IMR-90 (cell line): ENCODE measurements at regions not wholly inside any gene's neighbourhood (a gene's known extent, or its start where the extent isn't known, plus 50 kb on each side); places are given as distances from the start of the nearest gene placed in this dataset.

Experiments
- ATAC-seq: fragments of 200-7000 bp; cut with Tn5 transposase; 2 replicates; pipeline ENCODE4 v1.9.1; 2020; ENCODE audit warnings: low read depth, mild to moderate bottlenecking, moderate library complexity
- BruUV-seq: library from RNA; stranded (reverse); fragments of 400-500 nt; replicated peaks from 2 replicates; lab custom pipeline; 2021; lab: Mats Ljungman, UMichigan
- CTCF ChIA-PET: fragments of 300-600 bp; formaldehyde crosslinking; extraction: SDS; loops from one replicate; lab custom pipeline; 2021; ENCODE audit warnings: antibody characterized with exemption; lab: Yijun Ruan, JAX
- POLR2A ChIA-PET: fragments of 300-600 bp; sonication (Branson Sonifier 250); formaldehyde crosslinking; loops from one replicate; lab custom pipeline; 2022; ENCODE audit warnings: antibody characterized with exemption; ENCODE audit not compliant: unreplicated experiment; lab: Charles Lee
- DNase-seq: peaks from one replicate; pipeline ENCODE4 v3.0.0; 2013
- H2AFZ ChIP-seq: replicated peaks from 2 replicates; pipeline ENCODE3; 2013; ENCODE audit warnings: low read length, mild to moderate bottlenecking; ENCODE audit not compliant: poor library complexity
- H2AK5ac ChIP-seq: 2 replicates; pipeline ENCODE4 v1.6.1; 2013; ENCODE audit warnings: low read depth, low read length, inconsistent platforms
- H2AK9ac ChIP-seq: replicated peaks from 2 replicates; pipeline ENCODE3; 2013; ENCODE audit warnings: mild to moderate bottlenecking, low read depth, low read length, moderate library complexity; ENCODE audit not compliant: poor library complexity
- H2BK120ac ChIP-seq: 2 replicates; pipeline ENCODE4 v1.6.1; 2013; ENCODE audit warnings: low read depth, low read length, inconsistent platforms
- H2BK15ac ChIP-seq: 3 replicates; pipeline ENCODE4 v1.6.1; 2013; ENCODE audit warnings: low read depth, low read length, inconsistent platforms
- H2BK20ac ChIP-seq: 2 replicates; pipeline ENCODE4 v1.6.1; 2013; ENCODE audit warnings: low read depth, mild to moderate bottlenecking, inconsistent platforms, low read length, moderate library complexity
- H2BK5ac ChIP-seq: 2 replicates; pipeline ENCODE4 v1.6.1; 2013; ENCODE audit warnings: mild to moderate bottlenecking, low read depth, low read length, inconsistent platforms; ENCODE audit not compliant: poor library complexity, severe bottlenecking
- H3K14ac ChIP-seq: replicated peaks from 2 replicates; pipeline ENCODE4 v1.6.1; 2013; ENCODE audit warnings: low read depth, low read length, inconsistent platforms
- H3K18ac ChIP-seq: 2 replicates; pipeline ENCODE4 v1.6.1; 2013; ENCODE audit warnings: low read depth, low read length, control low read depth
- H3K23ac ChIP-seq: 2 replicates; pipeline ENCODE4 v1.6.1; 2013; ENCODE audit warnings: low read depth, low read length, inconsistent platforms
- H3K27ac ChIP-seq: 2 replicates; pipeline ENCODE4 v1.5.1; 2013; ENCODE audit warnings: mild to moderate bottlenecking, control low read depth, low read length; ENCODE audit not compliant: insufficient read depth
- H3K27me3 ChIP-seq: 2 replicates; pipeline ENCODE4 v1.6.1; 2013; ENCODE audit warnings: low read length; ENCODE audit not compliant: control insufficient read depth, insufficient read depth
- H3K36me3 ChIP-seq: 2 replicates; pipeline ENCODE4 v1.6.1; 2013; ENCODE audit warnings: low read length, mixed read lengths; ENCODE audit not compliant: control insufficient read depth, insufficient read depth
- H3K4ac ChIP-seq: 2 replicates; pipeline ENCODE4 v1.6.1; 2013; ENCODE audit warnings: low read depth, low read length, inconsistent platforms
- H3K4me1 ChIP-seq: 2 replicates; pipeline ENCODE4 v1.6.1; 2013; ENCODE audit warnings: low read length, mixed read lengths; ENCODE audit not compliant: control insufficient read depth, insufficient read depth
- H3K4me2 ChIP-seq: 2 replicates; pipeline ENCODE4 v1.6.1; 2013; ENCODE audit warnings: low read depth, mild to moderate bottlenecking, control low read depth, low read length, moderate library complexity
- H3K4me3 ChIP-seq: 2 replicates; pipeline ENCODE4 v1.5.1; 2013; ENCODE audit warnings: low read depth, mild to moderate bottlenecking, control low read depth, low read length, moderate library complexity; ENCODE audit not compliant: insufficient read depth
- H3K56ac ChIP-seq: 2 replicates; pipeline ENCODE4 v1.6.1; 2013; ENCODE audit warnings: low read length, inconsistent platforms; ENCODE audit not compliant: insufficient read depth; ENCODE audit errors: extremely low read depth
- H3K79me1 ChIP-seq, 2 experiments: 2 replicates each; pipeline ENCODE4 v1.6.1; 2013; ENCODE audit warnings: low read length in 2 of 2, inconsistent platforms in 1 of 2, low read depth in 1 of 2
- H3K9ac ChIP-seq: 2 replicates; pipeline ENCODE4 v1.6.1; 2013; ENCODE audit warnings: low read depth, low read length, control low read depth
- H3K9me1 ChIP-seq: 2 replicates; pipeline ENCODE4 v1.6.1; 2013; ENCODE audit warnings: low read length, inconsistent platforms; ENCODE audit not compliant: insufficient read depth
- H3K9me3 ChIP-seq: 2 replicates; pipeline ENCODE4 v1.6.1; 2013; ENCODE audit warnings: low read length; ENCODE audit not compliant: control insufficient read depth, insufficient read depth
- H4K20me1 ChIP-seq: 2 replicates; pipeline ENCODE4 v1.6.1; 2013; ENCODE audit warnings: low read length, inconsistent platforms; ENCODE audit not compliant: insufficient read depth
- H4K5ac ChIP-seq: 2 replicates; pipeline ENCODE4 v1.6.1; 2013; ENCODE audit warnings: mild to moderate bottlenecking, low read depth, low read length, control low read depth
- H4K8ac ChIP-seq, 2 experiments: 2 replicates each; pipeline ENCODE4 v1.6.1; 2013; ENCODE audit warnings: low read depth in 2 of 2, low read length in 2 of 2, control low read depth in 1 of 2, inconsistent platforms in 1 of 2
- H4K91ac ChIP-seq: 2 replicates; pipeline ENCODE4 v1.6.1; 2013; ENCODE audit warnings: low read depth, low read length, inconsistent platforms; ENCODE audit not compliant: insufficient read depth
- BHLHE40 ChIP-seq: fragments of 150-350 bp; IDR thresholded peaks from 2 replicates; pipeline ENCODE4 v1.6.1; 2016; ENCODE audit warnings: mild to moderate bottlenecking, low read depth, low read length
- WGBS, 2 experiments: methylation state at CpG; one replicate each; pipeline versions ENCODE4 v1.1.5 to v1.1.7; 2013; ENCODE audit warnings: missing lambda C conversion rate in 2 of 2; ENCODE audit not compliant: insufficient read length in 1 of 2; ENCODE audit errors: extremely low coverage in 2 of 2; 5-methylcytosine and 5-hydroxymethylcytosine counted together
- dilution Hi-C: fragments of 300-500 bp; cut with HindIII; formaldehyde crosslinking; loops from one replicate; pipeline ENCODE4 v1.14.3; 2018; ENCODE audit warnings: low sequenced_read_pairs; ENCODE audit not compliant: unreplicated experiment
- in situ Hi-C: fragments of 300-500 bp; cut with MboI; formaldehyde crosslinking; loops from 3 replicates; pipeline ENCODE4 v1.14.3; 2019; ENCODE audit warnings: low sequenced_read_pairs, inconsistent platforms, mixed read lengths
- intact Hi-C: fragments of 100-400 bp; cut with micrococcal nuclease; formaldehyde crosslinking; loops from 2 replicates; pipeline ENCODE4 v1.10.0; 2022

DNA sequence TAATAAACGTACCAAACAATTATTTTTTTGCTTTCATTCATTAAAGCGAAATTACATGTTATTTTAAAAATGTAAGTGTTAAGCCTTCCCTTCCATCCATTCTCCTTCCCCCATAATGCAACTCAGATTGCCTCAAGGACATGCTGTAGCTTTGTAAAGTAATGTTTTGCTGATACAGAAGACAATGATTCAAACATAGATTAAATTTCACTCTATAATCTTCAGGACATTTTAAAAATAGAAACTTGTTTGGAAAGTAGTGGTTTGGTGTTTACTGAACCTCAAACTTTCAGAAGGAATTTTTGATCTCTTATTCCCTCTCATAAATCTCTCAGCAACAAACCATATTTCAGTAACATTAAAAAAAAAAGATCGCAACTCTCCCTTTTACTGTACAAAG, 350.9 kb upstream of the HSF2 start:
- Histone ChIP-seq H2BK15ac (no peak overlapping the region), H3K79me1 (no peaks in the 10 kb centered on the region), H3K4me3 (no peak overlapping the region), H2AFZ (no peak overlapping the region), H3K56ac (no peak overlapping the region), H3K9me3 (no peaks in the 10 kb centered on the region), H3K27ac (no peak overlapping the region), H3K36me3 (no peaks in the 10 kb centered on the region), H2BK20ac (no peak overlapping the region), H2BK120ac (no peak overlapping the region), H3K4me1 (peaks cover 4% of the 10 kb centered on the region; the same call in 1 of the 2 replicates), H2AK9ac (no peak overlapping the region), H3K4me2 (0 out of 2 replicates have a peak overlapping the region, but pooled peaks have one; percentile 6), H3K14ac (no peak overlapping the region), H3K23ac (no peak overlapping the region), H4K91ac (no peak overlapping the region), H2AK5ac (no peak overlapping the region), H4K8ac (no peak overlapping the region), H4K5ac (no peak overlapping the region), H3K18ac (no peak overlapping the region), H2BK5ac (no peak overlapping the region), H4K20me1 (no peaks in the 10 kb centered on the region), H3K4ac (no peak overlapping the region), H3K9me1 (no peaks in the 10 kb centered on the region; the same call in 1 of the 2 replicates), H3K27me3 (no peaks in the 10 kb centered on the region), H3K9ac (no peak overlapping the region)
- no TSS peak for BruUV-seq
- in situ Hi-C loops = loop anchor here (10.0 kb wide), 1 partner anchor 136 kb away; no protein-coding TSS in a partner anchor
- dilution Hi-C loops = no loop called here
- peak; percentile 49 for ATAC-seq
- no peak for TF ChIP-seq BHLHE40
- POLR2A ChIA-PET = no interaction called here
- CTCF ChIA-PET = no interaction called here
- DNase-seq = peak; percentile 36
- intact Hi-C loops = no loop called here
- no CpG with 5 or more reads among the region's 3 CpGs for WGBS, 2 experiments
